Endothelial cell of umbilical vein (primary cell): ENCODE measurements at regions not wholly inside any gene's neighbourhood (a gene's known extent, or its start where the extent isn't known, plus 50 kb on each side); places are given as distances from the start of the nearest gene placed in this dataset.

Source experiments
- BruUV-seq: library from RNA; stranded (reverse); fragments of 400-500 nt; replicated peaks from 2 replicates; lab custom pipeline; 2021; lab: Mats Ljungman, UMichigan
- CTCF ChIA-PET: fragments of 300-600, 350-600 bp; sonication (Branson Sonifier 250); formaldehyde crosslinking; loops from one replicate; lab custom pipeline; 2021; ENCODE audit warnings: antibody characterized with exemption, inconsistent platforms; lab: Charles Lee
- POLR2A ChIA-PET: fragments of 300-600, 350-600 bp; sonication (Branson Sonifier 250); formaldehyde crosslinking; loops from one replicate; lab custom pipeline; 2021; ENCODE audit warnings: antibody characterized with exemption, inconsistent platforms; lab: Charles Lee
- DNase-seq: peaks from one replicate; pipeline ENCODE4 v3.0.0-alpha.2; 2011; ENCODE audit warnings: low read depth, low spot score
- FAIRE-seq: peaks from 2 replicates; lab custom pipeline; 2011; peaks lifted over from hg19 to GRCh38; lab: Jason Lieb, UNC
- H2AFZ ChIP-seq: 2 replicates; pipeline ENCODE4 v1.6.0; 2012; ENCODE audit warnings: low read depth, low read length, control low read depth, inconsistent platforms
- H3K27ac ChIP-seq: 2 replicates; pipeline ENCODE4 v1.5.1; 2011; ENCODE audit warnings: low read depth, mild to moderate bottlenecking, control low read depth, low read length, moderate library complexity; ENCODE audit not compliant: insufficient read depth
- H3K27me3 ChIP-seq, 2 experiments: 2 replicates each; pipeline versions ENCODE4 v1.6.0 to v1.6.1; 2011; ENCODE audit warnings: low read length in 2 of 2, mixed read lengths in 1 of 2; ENCODE audit not compliant: control insufficient read depth in 2 of 2, insufficient read depth in 2 of 2
- H3K36me3 ChIP-seq, 2 experiments: 2 replicates in 1 of 2; 3 replicates in 1 of 2; pipeline ENCODE4 v1.5.1; 2011; ENCODE audit warnings: low read length in 2 of 2, mild to moderate bottlenecking in 1 of 2, moderate library complexity in 1 of 2; ENCODE audit not compliant: control insufficient read depth in 2 of 2, insufficient read depth in 2 of 2; ENCODE audit errors: extremely low read depth in 1 of 2
- H3K4me1 ChIP-seq: 3 replicates; pipeline ENCODE4 v1.5.1; 2011; ENCODE audit warnings: mild to moderate bottlenecking, low read length; ENCODE audit not compliant: control insufficient read depth, insufficient read depth; ENCODE audit errors: extremely low read depth
- H3K4me2 ChIP-seq: 2 replicates; pipeline ENCODE4 v1.6.1; 2011; ENCODE audit warnings: low read length, control low read depth, mixed read lengths; ENCODE audit not compliant: insufficient read depth
- H3K4me3 ChIP-seq, 3 experiments: fragments of 200-600 bp in 1 of 3; sonication (generic), shearing (Covaris generic) in 1 of 3; replicated peaks in 1 of 3; 2 replicates each; pipeline ENCODE4 v1.5.1; 2011 to 2016; ENCODE audit warnings: control low read depth in 3 of 3, low read length in 3 of 3, mild to moderate bottlenecking in 2 of 3, inconsistent platforms in 1 of 3, low read depth in 1 of 3, moderate library complexity in 1 of 3; ENCODE audit not compliant: insufficient read depth in 1 of 3
- H3K79me2 ChIP-seq: 2 replicates; pipeline ENCODE4 v1.6.0; 2012; ENCODE audit warnings: low read length, inconsistent platforms; ENCODE audit not compliant: control insufficient read depth, insufficient read depth
- H3K9ac ChIP-seq: replicated peaks from 2 replicates; pipeline ENCODE3; 2011; ENCODE audit warnings: low read length, control low read depth; ENCODE audit not compliant: insufficient read depth; ENCODE audit errors: extremely low read depth
- H3K9me1 ChIP-seq: replicated peaks from 3 replicates; pipeline ENCODE4 v1.6.0; 2011; ENCODE audit warnings: mild to moderate bottlenecking, low read length; ENCODE audit not compliant: control insufficient read depth, insufficient read depth; ENCODE audit errors: extremely low read depth
- H3K9me3 ChIP-seq: replicated peaks from 2 replicates; pipeline ENCODE4 v1.5.1; 2012; ENCODE audit warnings: low read length, inconsistent platforms; ENCODE audit not compliant: control insufficient read depth, insufficient read depth
- H4K20me1 ChIP-seq: replicated peaks from 2 replicates; pipeline ENCODE3; 2011; ENCODE audit warnings: mild to moderate bottlenecking, low read length; ENCODE audit not compliant: control insufficient read depth, insufficient read depth; ENCODE audit errors: extremely low read depth
- EZH2 ChIP-seq: IDR thresholded peaks from 2 replicates; pipeline ENCODE4 v1.6.1; 2012; ENCODE audit warnings: borderline replicate concordance, low read depth, mild to moderate bottlenecking, moderate library complexity, low read length, inconsistent platforms; ENCODE audit not compliant: severe bottlenecking
- FOS ChIP-seq: IDR thresholded peaks from 2 replicates; pipeline ENCODE4 v1.6.1; 2011; ENCODE audit warnings: mild to moderate bottlenecking, low read length, moderate library complexity, borderline replicate concordance; ENCODE audit not compliant: insufficient read depth
- GATA2 ChIP-seq: IDR thresholded peaks from 2 replicates; pipeline ENCODE4 v1.7.0; 2011; ENCODE audit warnings: low read depth, mild to moderate bottlenecking, moderate library complexity, mixed read lengths, low read length; ENCODE audit not compliant: insufficient read length, insufficient read depth
- JUN ChIP-seq: IDR thresholded peaks from 2 replicates; pipeline ENCODE4 v1.6.1; 2011; ENCODE audit warnings: borderline replicate concordance, low read depth; ENCODE audit not compliant: insufficient read length, insufficient read depth
- MAX ChIP-seq: IDR thresholded peaks from 2 replicates; pipeline ENCODE4 v1.6.1; 2011; ENCODE audit not compliant: insufficient read depth, insufficient read length
- MYC ChIP-seq: IDR thresholded peaks from one replicate; pipeline ENCODE4 v1.6.1; 2011; ENCODE audit warnings: mild to moderate bottlenecking, low read depth, low read length
- POLR2A ChIP-seq: IDR thresholded peaks from 2 replicates; pipeline ENCODE4 v1.6.1; 2012; ENCODE audit warnings: low read depth, mild to moderate bottlenecking, control low read depth, low read length
- POLR2AphosphoS5 ChIP-seq: IDR thresholded peaks from 2 replicates; pipeline ENCODE4 v1.6.1; 2012; ENCODE audit warnings: low read depth, mild to moderate bottlenecking, control low read depth, low read length, moderate library complexity; ENCODE audit not compliant: insufficient read depth
- dilution Hi-C: fragments of 300-500 bp; cut with MboI; formaldehyde crosslinking; loops from one replicate; pipeline ENCODE4 v1.15.0; 2019; ENCODE audit warnings: low sequenced_read_pairs; ENCODE audit not compliant: extremely low pct_ligation_motif_present
- intact Hi-C: fragments of 100-400 bp; cut with micrococcal nuclease; formaldehyde crosslinking; loops from one replicate; pipeline ENCODE4 v1.10.0; 2022
- TF ChIP-seq, protein P1 (sequence below), 2 donors: IDR thresholded peaks; 1 replicate in 1 of 2; 2 replicates in 1 of 2; pipeline ENCODE4 v1.5.1; 2011; ENCODE audit warnings: low read length in 2 of 2, mild to moderate bottlenecking in 2 of 2, moderate library complexity in 2 of 2, control low read depth in 1 of 2, inconsistent platforms in 1 of 2, low read depth in 1 of 2; ENCODE audit not compliant: insufficient read depth in 1 of 2; ENCODE audit errors: extremely low read depth in 1 of 2

GRCh38 chr20:11752336-11752735, 165.4 kb upstream of the BTBD3 start:
- H3K9me3 ChIP-seq: no peaks in the 10 kb centered on the region
- no peak overlapping the region for H3K4me3 ChIP-seq
- no peaks in the 10 kb centered on the region for H3K79me2 ChIP-seq
- no peak overlapping the region for H3K27ac ChIP-seq
- H2AFZ ChIP-seq: no peak overlapping the region
- no TSS peak for BruUV-seq
- no peaks in the 10 kb centered on the region for H3K36me3 ChIP-seq
- no peak overlapping the region for H3K9ac ChIP-seq
- no peaks in the 10 kb centered on the region for H4K20me1 ChIP-seq
- no peak overlapping the region for H3K4me2 ChIP-seq
- DNase-seq: no peak
- CTCF ChIA-PET: interaction anchor here (0.6 kb wide), 1 partner anchor 30 kb away, joined by 3 read pairs; no protein-coding TSS in a partner anchor
- intact Hi-C loops (no loop called here), dilution Hi-C loops (no loop called here)
- no peak for TF ChIP-seq MYC
- TF ChIP-seq, protein P1, sequence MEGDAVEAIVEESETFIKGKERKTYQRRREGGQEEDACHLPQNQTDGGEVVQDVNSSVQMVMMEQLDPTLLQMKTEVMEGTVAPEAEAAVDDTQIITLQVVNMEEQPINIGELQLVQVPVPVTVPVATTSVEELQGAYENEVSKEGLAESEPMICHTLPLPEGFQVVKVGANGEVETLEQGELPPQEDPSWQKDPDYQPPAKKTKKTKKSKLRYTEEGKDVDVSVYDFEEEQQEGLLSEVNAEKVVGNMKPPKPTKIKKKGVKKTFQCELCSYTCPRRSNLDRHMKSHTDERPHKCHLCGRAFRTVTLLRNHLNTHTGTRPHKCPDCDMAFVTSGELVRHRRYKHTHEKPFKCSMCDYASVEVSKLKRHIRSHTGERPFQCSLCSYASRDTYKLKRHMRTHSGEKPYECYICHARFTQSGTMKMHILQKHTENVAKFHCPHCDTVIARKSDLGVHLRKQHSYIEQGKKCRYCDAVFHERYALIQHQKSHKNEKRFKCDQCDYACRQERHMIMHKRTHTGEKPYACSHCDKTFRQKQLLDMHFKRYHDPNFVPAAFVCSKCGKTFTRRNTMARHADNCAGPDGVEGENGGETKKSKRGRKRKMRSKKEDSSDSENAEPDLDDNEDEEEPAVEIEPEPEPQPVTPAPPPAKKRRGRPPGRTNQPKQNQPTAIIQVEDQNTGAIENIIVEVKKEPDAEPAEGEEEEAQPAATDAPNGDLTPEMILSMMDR (IDR thresholded peaks at IDR 0.05; ENCODE audit: extremely low read depth in 1 of 2, insufficient read depth in 1 of 2, low read depth in 1 of 2, low read length in 2 of 2): no peak
- no peak for FAIRE-seq
- H3K4me1 ChIP-seq: peaks cover 6% of the 10 kb centered on the region
- H3K27me3 ChIP-seq: no peaks in the 10 kb centered on the region
- POLR2A ChIA-PET: no interaction called here
- H3K9me1 ChIP-seq: no peaks in the 10 kb centered on the region

- BruUV-seq: no TSS peak
- H3K27me3 ChIP-seq: no peaks in the 10 kb centered on the region
- no peak overlapping the region for H2AFZ ChIP-seq
- no peak overlapping the region for H3K27ac ChIP-seq
- intact Hi-C loops (no loop called here), dilution Hi-C loops (no loop called here)
- no peaks in the 10 kb centered on the region for H3K79me2 ChIP-seq
- no peak for FAIRE-seq
- POLR2A ChIA-PET: no interaction called here
- H3K9ac ChIP-seq: no peak overlapping the region
- H3K9me3 ChIP-seq: no peaks in the 10 kb centered on the region
- TF ChIP-seq, protein P1 (IDR thresholded peaks at IDR 0.05; ENCODE audit: extremely low read depth in 1 of 2, insufficient read depth in 1 of 2, low read depth in 1 of 2, low read length in 2 of 2): no peak
- TF ChIP-seq JUN: no peak
- no peak for TF ChIP-seq GATA2
- TF ChIP-seq MYC: no peak
- TF ChIP-seq FOS: no peak
- TF ChIP-seq POLR2AphosphoS5: no peak
- TF ChIP-seq POLR2A: no peak
- no peak for TF ChIP-seq EZH2
- no peak for TF ChIP-seq MAX
- CTCF ChIA-PET: no interaction called here
- H3K36me3 ChIP-seq: no peaks in the 10 kb centered on the region
- H3K4me3 ChIP-seq: no peak overlapping the region
- peaks cover 6% of the 10 kb centered on the region for H3K4me1 ChIP-seq
- H3K4me2 ChIP-seq: no peak overlapping the region
- no peak for DNase-seq
- H3K9me1 ChIP-seq: no peaks in the 10 kb centered on the region
- no peaks in the 10 kb centered on the region for H4K20me1 ChIP-seq
These were observed 164.5 kb upstream of the BTBD3 start for GRCh38 chr20:11753155-11753554.
